ENCODE measurements at regions not wholly inside any gene's neighbourhood (a gene's known extent, or its start where the extent isn't known, plus 50 kb on each side); places are given as distances from the start of the nearest gene placed in this dataset.

DNA sequence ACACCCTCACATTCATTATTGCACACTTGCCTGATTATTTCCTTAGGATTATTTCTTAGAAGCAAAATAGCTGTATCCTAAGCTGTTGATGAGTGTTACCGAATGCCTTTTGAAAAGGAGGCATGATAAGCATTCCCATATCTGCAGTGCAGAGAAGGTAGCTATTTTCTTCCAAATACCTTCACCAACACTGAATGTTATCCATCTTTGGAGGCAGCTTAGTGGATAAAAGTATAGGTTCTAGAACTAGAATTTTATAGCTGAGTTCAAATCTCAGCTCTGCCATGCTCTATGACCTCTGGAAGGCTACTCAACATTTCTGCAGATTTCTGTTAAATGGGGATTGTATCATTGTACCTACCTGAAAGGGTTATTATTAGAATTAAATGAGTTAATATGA, 185.0 kb upstream of the CCDC150 start:
- ATAC-seq = no peak
- H3K9me3 Mint-ChIP-seq = no peaks in the 10 kb centered on the region
- H3K27ac Mint-ChIP-seq = no peak overlapping the region
- no peak overlapping the region for H3K4me3 Mint-ChIP-seq
- peaks cover 7% of the 10 kb centered on the region for H3K4me1 Mint-ChIP-seq
- H3K27me3 Mint-ChIP-seq = peaks cover 26% of the 10 kb centered on the region
- no peaks in the 10 kb centered on the region for H3K36me3 Mint-ChIP-seq

DNA sequence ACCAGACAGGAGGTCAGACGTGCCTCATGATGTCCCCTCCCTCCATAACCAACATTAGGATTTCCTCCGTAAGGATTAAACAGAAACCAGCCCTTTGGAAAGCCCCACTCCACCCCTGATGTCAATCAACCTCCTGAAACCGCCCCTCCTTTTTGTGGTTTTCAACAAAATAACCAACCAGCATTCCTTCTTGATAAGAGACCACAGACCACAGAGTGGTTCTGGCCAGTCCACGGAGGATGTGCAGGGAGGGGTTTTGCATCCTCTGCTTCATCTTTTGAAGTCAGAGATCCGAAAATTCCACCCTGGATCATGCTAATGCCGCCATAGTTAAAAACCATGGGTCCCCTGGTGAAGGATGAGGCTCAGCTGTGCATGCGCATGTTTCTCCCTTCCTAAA, 180.0 kb upstream of the CCDC150 start:
- Mint-ChIP-seq H3K4me3 (peak overlapping the region; percentile 8), H3K27me3 (peaks cover 49% of the 10 kb centered on the region), H3K36me3 (no peaks in the 10 kb centered on the region), H3K9me3 (peaks cover 9% of the 10 kb centered on the region), H3K4me1 (peaks cover 27% of the 10 kb centered on the region), H3K27ac (no peak overlapping the region)
- ATAC-seq = no peak

GRCh38 chr2:196463706-196464105, 175.8 kb upstream of the CCDC150 start:
- Mint-ChIP-seq H3K36me3 (no peaks in the 10 kb centered on the region), H3K4me3 (no peak overlapping the region), H3K9me3 (peaks cover 9% of the 10 kb centered on the region), H3K27me3 (peaks cover 35% of the 10 kb centered on the region), H3K4me1 (peaks cover 27% of the 10 kb centered on the region), H3K27ac (no peak overlapping the region)
- no peak for ATAC-seq

DNA sequence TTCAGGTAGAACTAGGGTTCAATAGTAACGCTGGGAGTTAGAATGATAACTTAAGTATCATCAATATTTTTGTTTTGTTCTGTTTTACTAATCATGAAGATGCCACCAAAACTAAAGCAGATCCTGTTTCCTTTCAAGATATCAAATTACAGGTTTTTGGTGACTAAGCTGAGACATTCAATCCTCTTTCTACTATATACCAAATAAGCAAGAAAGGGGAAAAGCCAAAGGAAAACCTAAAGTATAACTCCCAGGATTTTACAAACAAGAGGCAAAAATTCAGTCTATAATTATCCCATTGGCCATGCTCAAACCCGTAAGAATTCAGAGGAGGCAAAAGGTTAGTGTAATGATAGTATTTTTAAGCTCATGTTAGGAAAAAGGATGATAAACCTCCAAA, 175.2 kb upstream of the CCDC150 start:
- no peak overlapping the region for H3K27ac Mint-ChIP-seq
- H3K4me3 Mint-ChIP-seq = no peak overlapping the region
- peaks cover 22% of the 10 kb centered on the region for H3K4me1 Mint-ChIP-seq
- peaks cover 9% of the 10 kb centered on the region for H3K9me3 Mint-ChIP-seq
- H3K27me3 Mint-ChIP-seq = peaks cover 35% of the 10 kb centered on the region
- ATAC-seq = no peak
- H3K36me3 Mint-ChIP-seq = no peaks in the 10 kb centered on the region

DNA sequence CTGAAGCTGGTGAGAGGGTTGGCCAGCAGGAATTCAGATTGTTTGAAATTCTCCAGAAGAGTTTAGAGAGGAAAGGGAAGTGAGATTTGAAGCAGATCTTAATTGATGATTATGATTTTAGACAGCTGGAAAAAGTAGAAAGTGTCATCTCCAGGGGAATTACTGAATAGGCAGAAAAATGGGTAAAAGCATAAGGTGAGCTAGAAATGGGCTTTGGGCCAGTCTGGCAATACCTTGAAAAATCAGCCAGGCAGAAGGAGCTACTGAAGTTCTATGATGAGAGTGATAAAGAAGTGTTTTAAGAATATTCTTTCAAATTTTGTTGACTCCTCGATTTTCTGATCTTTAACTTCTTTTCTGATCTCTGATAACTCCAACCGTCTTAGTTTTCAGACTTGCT, 172.9 kb upstream of the CCDC150 start:
- Mint-ChIP-seq H3K27ac (no peak overlapping the region), H3K9me3 (peaks cover under 1% of the 10 kb centered on the region), H3K36me3 (no peaks in the 10 kb centered on the region), H3K27me3 (peaks cover 16% of the 10 kb centered on the region), H3K4me3 (no peak overlapping the region), H3K4me1 (peaks cover 13% of the 10 kb centered on the region)
- no peak for ATAC-seq

DNA sequence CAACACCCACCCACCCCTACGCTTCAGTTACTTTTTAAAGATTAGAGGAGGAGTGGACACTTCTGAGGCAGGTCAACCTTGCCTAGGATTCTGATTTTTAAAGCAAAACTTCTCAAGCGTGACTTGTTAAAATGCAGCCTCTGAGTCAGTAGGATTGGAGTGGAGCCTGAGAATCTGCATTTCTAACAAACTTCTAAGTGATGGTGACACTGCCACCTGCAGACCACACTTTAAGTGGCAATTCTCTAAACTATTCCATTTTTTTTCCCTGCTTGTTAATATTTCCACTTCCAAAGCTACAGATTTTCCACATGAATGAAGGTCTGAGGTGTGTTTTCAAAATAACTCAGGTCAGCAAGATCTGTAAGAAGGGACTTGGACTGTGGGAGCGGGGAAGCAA, 171.1 kb upstream of the CCDC150 start:
- no peaks in the 10 kb centered on the region for H3K9me3 Mint-ChIP-seq
- H3K27ac Mint-ChIP-seq = no peak overlapping the region
- ATAC-seq = no peak
- peaks cover 8% of the 10 kb centered on the region for H3K4me1 Mint-ChIP-seq
- peaks cover 13% of the 10 kb centered on the region for H3K27me3 Mint-ChIP-seq
- no peaks in the 10 kb centered on the region for H3K36me3 Mint-ChIP-seq
- no peak overlapping the region for H3K4me3 Mint-ChIP-seq

GRCh38 chr2:196473617-196474016, 165.9 kb upstream of the CCDC150 start:
- ATAC-seq = no peak
- Mint-ChIP-seq H3K36me3 (no peaks in the 10 kb centered on the region), H3K4me1 (no peaks in the 10 kb centered on the region), H3K27ac (no peak overlapping the region), H3K9me3 (no peaks in the 10 kb centered on the region), H3K4me3 (no peak overlapping the region), H3K27me3 (peaks cover 10% of the 10 kb centered on the region)

DNA sequence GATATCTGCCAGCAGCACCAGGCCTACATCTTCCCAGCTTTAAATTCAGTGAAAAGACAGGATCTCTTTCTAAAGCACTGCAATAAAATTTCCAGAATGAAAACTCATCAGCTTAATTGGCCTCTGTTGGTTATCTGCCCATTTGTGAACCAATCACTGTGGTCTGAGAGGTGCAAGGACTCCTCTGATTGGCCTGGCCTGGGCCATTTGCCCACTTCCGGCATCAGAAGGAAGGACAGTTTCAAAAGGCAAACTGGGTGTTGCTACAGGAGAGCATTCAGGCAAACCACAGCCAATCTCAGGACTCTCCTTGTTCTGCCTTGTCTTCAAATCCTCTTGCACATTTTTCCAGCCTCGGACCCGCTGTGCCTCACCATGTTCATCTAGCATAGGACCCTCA, 163.9 kb upstream of the CCDC150 start:
- Mint-ChIP-seq H3K27ac (no peak overlapping the region), H3K36me3 (no peaks in the 10 kb centered on the region), H3K9me3 (no peaks in the 10 kb centered on the region), H3K27me3 (peaks cover 14% of the 10 kb centered on the region), H3K4me3 (no peak overlapping the region), H3K4me1 (no peaks in the 10 kb centered on the region)
- ATAC-seq = no peak

DNA sequence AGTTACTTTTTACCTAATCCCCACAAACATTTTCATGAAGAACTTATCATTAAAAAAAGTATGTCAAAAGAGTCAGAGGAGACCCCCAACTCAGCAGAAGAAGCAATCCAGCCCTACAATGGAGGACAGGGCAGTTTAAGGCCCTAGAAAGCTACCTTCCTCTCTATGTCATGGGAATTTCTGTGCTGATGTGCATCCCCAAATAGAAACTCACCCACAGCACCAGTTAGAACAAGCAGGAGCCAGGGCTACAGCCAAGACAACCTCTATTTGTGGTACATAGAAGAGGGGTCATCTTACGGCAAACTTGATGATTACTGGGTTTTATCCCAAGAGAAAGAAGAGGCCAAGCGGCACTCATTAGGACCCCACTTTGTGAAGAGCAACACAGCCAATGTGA, 160.9 kb upstream of the CCDC150 start:
- Mint-ChIP-seq H3K4me3 (no peak overlapping the region), H3K9me3 (no peaks in the 10 kb centered on the region), H3K27ac (no peak overlapping the region), H3K27me3 (peaks cover 23% of the 10 kb centered on the region), H3K36me3 (no peaks in the 10 kb centered on the region), H3K4me1 (no peaks in the 10 kb centered on the region)
- no peak for ATAC-seq

DNA sequence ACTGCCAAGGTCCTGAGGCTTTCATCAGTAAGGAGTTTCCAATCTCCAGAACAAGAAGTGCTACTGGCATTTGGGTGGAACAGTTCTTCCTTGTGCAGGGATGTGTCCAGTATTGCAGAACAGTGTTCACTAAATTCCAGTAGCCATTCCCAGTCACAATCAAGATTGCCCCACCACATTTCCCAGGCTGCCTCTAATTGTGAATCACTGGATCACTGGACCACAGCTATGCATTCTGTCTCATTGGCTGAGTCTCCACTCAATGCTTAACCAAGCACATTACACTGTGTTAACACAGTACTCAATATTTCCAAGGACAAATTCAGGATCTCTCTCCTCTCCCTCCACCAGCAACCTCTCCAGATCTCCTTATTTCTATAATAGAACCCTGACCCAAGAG, 160.2 kb upstream of the CCDC150 start:
- Mint-ChIP-seq H3K27me3 (peaks cover 26% of the 10 kb centered on the region), H3K27ac (no peak overlapping the region), H3K36me3 (no peaks in the 10 kb centered on the region), H3K4me1 (no peaks in the 10 kb centered on the region), H3K9me3 (no peaks in the 10 kb centered on the region), H3K4me3 (no peak overlapping the region)
- no peak for ATAC-seq

- no peak overlapping the region for H3K4me3 Mint-ChIP-seq
- H3K4me1 Mint-ChIP-seq = no peaks in the 10 kb centered on the region
- peaks cover 2% of the 10 kb centered on the region for H3K9me3 Mint-ChIP-seq
- H3K36me3 Mint-ChIP-seq = no peaks in the 10 kb centered on the region
- H3K27ac Mint-ChIP-seq = no peak overlapping the region
- no peak for ATAC-seq
- peaks cover 39% of the 10 kb centered on the region for H3K27me3 Mint-ChIP-seq
Observed at GRCh38 chr2:196480653-196481323, 158.7 kb upstream of the CCDC150 start.

DNA sequence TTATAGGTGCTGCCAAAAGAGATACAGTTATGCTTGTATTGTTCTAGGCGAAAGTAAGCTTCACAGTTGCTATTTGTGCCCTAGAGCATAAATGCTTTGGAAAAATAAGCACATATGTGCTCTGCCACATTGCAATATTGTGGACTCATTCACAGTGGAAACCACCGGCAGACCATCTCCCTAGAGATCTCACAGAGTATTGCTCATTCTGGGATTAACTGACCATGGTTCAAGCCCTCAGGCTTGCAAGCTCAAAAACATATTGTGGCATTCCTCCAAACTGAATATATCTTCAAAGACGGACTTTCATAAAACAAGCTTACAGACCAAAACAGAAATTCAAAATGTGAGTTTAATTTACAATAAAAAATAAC, 158.2 kb upstream of the CCDC150 start:
- H3K36me3 Mint-ChIP-seq = no peaks in the 10 kb centered on the region
- no peak overlapping the region for H3K27ac Mint-ChIP-seq
- no peaks in the 10 kb centered on the region for H3K4me1 Mint-ChIP-seq
- H3K4me3 Mint-ChIP-seq = no peak overlapping the region
- peaks cover 2% of the 10 kb centered on the region for H3K9me3 Mint-ChIP-seq
- H3K27me3 Mint-ChIP-seq = peaks cover 44% of the 10 kb centered on the region
- ATAC-seq = no peak

- peaks cover 45% of the 10 kb centered on the region for H3K27me3 Mint-ChIP-seq
- H3K4me3 Mint-ChIP-seq = no peak overlapping the region
- no peak for ATAC-seq
- H3K9me3 Mint-ChIP-seq = peaks cover 2% of the 10 kb centered on the region
- no peaks in the 10 kb centered on the region for H3K36me3 Mint-ChIP-seq
- no peak overlapping the region for H3K27ac Mint-ChIP-seq
- H3K4me1 Mint-ChIP-seq = no peaks in the 10 kb centered on the region
Observed at GRCh38 chr2:196482119-196483065, 157.1 kb upstream of the CCDC150 start.

DNA sequence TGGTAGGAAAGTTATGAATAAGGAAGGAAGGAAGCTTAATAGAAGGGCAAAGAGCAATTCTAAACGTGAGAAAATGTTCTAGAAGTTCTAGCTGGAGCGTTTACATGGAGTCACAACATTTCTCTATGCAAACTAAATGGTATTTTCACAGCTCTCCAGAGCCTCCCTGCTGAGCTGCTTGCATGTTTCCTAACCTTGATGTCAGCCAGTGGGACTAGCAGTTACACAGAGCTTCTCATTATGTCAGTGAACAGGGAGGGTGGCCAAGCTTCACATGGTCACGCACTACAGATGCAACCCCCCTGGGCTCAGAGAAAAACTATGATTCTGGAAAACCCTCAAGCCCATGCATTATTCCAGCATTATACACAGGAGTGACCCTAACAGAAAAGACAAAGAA, 153.4 kb upstream of the CCDC150 start:
- Mint-ChIP-seq H3K27me3 (peaks cover 31% of the 10 kb centered on the region), H3K36me3 (no peaks in the 10 kb centered on the region), H3K27ac (no peak overlapping the region), H3K4me1 (no peaks in the 10 kb centered on the region), H3K4me3 (no peak overlapping the region), H3K9me3 (peaks cover 2% of the 10 kb centered on the region)
- ATAC-seq = no peak

GRCh38 chr2:196487417-196487816, 152.1 kb upstream of the CCDC150 start:
- H3K27ac Mint-ChIP-seq = no peak overlapping the region

DNA sequence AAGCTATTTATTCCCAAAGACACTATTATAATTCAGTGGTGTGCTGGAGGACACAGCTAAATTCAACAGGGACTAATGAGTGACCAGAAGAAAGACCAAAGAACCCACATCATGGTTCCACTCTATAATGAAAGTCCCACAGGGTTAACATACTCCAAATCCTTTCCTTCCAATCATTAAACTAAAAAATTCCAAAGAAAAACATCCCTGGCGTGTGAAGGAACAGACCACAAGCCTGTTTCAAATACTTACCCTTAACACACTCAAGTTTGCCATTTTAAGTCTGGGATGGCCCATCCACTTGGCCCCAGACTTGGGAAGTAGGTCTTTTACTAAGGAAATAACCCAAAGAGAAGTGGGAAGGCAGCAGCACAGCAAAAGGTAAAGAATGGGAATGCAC, 150.1 kb upstream of the CCDC150 start:
- Mint-ChIP-seq H3K27ac (no peak overlapping the region), H3K9me3 (peaks cover 9% of the 10 kb centered on the region), H3K36me3 (no peaks in the 10 kb centered on the region), H3K27me3 (peaks cover 19% of the 10 kb centered on the region), H3K4me1 (no peaks in the 10 kb centered on the region), H3K4me3 (no peak overlapping the region)
- no peak for ATAC-seq

More at GRCh38 chr2:196487417-196487816, 152.1 kb upstream of the CCDC150 start:
- peaks cover 26% of the 10 kb centered on the region for H3K27me3 Mint-ChIP-seq
- no peaks in the 10 kb centered on the region for H3K4me1 Mint-ChIP-seq
- H3K36me3 Mint-ChIP-seq = no peaks in the 10 kb centered on the region
- no peak for ATAC-seq
- H3K9me3 Mint-ChIP-seq = peaks cover 2% of the 10 kb centered on the region
- H3K4me3 Mint-ChIP-seq = no peak overlapping the region
